EL (cell line): ENCODE measurements at regions not wholly inside any gene's neighbourhood (a gene's known extent, or its start where the extent isn't known, plus 50 kb on each side); places are given as distances from the start of the nearest gene placed in this dataset.
"Not testable (repeated sequence)": the region's sequence is repeated elsewhere in the genome, so short reads cannot be mapped to it uniquely, and the experiment has no call there.

Experiments
- DNase-seq: peaks from one replicate; pipeline ENCODE4 v3.0.0-alpha.2; 2016

DNA sequence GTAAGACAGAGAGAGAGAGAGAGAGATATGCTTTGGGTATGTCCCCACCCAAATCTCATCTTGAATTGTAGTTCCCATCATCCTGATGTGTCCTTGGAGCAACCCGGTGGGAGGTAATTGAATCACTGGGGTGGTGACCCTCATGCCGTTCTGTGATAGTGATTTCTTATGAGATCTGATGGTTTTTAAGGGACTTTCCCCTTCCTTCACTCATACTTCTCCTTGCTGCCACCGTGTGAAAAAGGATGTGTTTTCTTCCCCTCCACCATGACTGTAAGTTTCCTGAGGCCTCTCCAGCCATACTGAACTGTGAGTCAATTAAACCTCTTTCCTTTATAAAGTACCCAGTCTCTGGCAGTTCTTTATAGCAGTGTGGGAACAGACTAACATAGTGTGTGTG is 60.3 kb downstream of the EOMES start:
- DNase-seq: no peak

DNA sequence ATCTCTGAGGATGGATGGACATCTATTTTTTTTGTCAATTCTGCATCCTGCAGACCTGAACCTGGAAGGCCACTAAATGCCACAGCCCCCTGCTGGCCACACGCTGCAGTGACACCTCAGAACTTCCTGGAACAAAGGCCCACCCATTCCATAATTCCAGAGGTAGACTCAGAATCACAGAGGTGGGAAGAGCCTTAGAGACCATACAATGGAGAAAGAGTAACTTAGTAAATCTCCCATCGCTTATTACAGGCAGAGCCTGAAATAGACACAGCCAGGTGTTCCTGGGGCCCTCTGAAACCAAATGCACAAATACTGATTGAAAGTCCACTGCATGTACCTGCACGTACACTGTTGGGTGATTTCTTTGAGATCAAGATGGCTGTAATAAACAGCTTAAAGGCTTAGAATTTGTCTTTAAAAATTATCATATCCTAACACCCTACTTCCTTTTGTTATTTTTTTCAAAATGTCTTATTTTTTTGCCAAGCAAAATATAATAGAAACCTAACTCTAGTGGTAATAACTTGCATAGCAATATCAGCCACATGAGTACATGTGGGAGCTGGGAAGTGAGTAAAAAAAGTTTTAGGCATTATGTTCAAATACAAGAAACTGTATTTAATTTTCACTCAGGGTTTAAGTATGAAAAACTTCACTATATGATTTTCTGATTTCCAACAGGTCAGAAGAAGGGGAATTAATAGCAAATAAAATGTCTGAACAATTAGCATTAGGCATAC is 62.7 kb downstream of the EOMES start:
- peak; percentile 60 for DNase-seq

DNA sequence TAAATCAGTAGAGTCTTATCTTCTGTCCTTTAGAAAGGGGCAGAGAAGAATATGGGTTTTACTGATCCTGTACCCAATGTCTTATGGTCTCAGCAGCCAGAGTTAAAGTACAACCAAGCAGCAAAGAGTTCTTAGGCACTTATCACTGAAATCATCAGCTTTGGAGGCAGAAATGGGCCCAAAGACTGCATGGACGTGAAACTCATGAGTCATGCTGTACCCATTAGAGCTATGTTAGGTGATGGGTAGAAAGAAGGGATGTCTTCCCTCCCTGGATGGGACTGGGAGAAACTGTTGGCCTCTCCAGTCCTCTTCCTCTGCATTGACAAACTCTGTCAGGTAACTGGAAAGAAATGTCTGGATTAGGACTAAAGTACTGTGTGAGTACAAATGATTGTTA is 63.4 kb downstream of the EOMES start:
- peak; percentile 36 for DNase-seq

DNA sequence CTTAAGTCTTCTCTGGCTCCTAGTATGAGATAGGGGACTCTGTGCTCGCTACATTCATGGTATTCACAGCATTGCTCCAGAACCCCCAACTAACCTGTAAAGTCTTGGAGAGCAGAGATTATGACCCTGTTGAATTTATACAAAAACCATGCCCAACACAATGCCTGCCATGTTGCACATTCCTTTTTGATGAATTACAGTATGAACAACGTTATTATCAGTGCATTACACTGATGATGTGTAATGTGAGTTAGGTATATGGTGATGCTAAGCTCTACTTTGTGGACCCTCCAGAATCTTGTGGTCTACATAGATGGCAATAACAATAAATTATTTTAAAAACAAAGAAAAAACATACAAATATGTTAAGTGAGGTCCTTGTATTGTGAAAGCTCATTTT is 64.3 kb downstream of the EOMES start:
- DNase-seq: peak; percentile 42

DNA sequence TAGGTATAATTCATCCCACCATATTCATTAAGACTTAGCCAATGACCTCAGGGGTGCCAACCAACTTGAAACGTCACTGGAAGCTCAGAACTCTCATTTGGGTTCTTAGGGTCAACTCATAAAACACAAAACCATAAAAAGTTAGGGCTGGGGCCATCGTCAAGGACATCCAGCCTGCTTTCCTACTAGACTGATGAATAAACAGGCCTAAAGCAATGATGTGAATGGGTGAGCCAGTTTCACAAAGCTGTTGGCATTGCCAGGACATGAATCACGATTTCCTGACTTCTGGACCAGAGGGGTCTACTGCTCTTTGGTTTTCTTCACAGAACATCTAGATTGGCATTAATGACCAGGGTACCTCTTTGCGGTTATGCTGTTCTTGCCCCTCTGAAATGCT is 64.7 kb downstream of the EOMES start:
- peak; percentile 75 for DNase-seq

DNA sequence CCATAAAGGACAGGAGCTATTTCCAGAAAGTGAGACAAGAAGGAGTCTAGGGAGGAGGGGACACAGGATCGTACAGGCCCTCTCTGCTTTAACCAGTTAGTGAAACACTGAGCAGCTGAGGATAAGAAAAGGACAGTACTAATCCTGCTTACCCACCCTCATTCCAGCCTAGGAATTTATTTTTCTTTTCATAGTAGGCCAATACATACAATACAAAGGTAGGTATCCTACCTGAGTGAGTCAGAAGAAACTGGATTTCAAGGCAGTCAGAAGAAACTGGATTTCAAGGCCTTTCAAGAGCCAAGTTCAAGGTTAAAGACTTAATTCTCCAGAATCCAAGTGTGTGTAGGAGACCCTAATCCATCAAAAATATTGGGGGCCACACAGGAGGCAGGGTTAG is 65.3 kb downstream of the EOMES start:
- no peak for DNase-seq

DNA sequence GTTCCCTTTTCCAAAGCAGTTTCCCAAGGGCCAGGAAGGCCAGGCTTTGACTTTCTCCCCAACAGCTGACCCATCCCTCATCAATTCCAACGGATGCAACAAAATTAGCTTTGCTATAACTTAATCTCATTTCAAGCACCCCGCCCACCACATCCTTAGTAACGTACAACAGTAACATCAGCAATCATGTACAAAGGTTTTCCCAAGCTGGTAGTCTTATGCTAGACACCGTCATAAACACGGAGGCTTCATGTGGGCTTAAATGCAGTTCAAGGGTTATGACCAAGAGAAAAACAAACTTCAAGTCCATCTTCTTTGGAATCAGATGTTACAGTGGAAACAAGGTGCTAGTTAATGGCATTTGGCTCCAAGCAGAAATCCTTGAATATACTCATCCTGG is 66.6 kb downstream of the EOMES start:
- DNase-seq: no peak

DNA sequence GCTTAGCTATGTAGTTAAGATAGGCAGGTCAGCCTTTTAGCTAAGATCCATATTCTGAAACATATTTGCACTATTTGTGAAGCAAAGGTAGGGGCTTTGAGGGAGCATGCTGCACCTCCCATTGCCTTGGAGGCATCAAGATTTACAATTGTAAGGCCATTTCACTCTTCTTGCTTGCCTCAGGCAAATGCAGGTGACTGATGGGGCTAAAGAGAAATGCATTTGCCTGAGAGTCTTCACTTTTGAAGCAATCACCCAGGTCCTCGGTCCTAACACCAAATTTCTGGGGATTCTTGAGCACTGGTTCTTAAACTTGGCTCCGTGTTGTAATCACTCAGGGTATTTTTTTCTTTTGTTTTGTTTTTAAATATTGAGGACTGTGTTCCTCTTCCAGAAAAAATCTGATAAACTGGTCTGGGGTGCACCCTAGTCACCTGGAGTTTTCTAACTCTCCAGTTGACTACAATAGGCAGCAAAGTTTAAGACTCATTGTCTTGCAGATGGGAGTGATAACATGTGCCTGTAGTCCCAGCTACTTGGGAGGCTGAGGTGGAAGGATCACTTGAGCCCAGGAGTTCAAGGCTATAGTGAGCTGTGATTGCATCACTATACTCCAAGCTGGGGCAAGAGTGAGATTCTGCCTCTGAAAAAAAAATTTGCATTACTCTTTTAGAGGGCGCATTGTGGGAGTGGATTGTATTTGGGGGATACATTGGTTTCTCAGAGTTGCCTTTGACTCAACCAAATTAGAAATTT is 68.1 kb downstream of the EOMES start:
- no peak for DNase-seq

DNA sequence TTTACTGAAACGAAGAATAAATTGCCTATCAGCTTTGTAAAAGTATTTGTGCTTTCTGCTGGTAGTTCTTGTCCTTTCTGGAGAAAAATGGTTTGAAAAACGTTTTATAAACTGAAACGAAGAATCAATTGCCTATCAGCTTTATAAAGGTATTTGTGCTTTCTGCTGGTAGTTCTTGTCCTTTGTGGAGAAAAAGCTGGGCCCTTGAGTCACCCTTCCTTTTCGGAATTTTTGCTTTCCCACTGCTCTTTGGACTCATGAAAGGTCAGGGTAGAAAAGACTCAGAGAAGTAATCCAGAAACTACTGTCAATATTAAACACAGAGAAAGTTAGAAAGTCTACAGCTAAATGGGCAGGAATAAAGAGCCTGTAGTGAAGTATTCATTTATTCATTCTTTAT is 72.8 kb downstream of the EOMES start:
- no peak for DNase-seq

DNA sequence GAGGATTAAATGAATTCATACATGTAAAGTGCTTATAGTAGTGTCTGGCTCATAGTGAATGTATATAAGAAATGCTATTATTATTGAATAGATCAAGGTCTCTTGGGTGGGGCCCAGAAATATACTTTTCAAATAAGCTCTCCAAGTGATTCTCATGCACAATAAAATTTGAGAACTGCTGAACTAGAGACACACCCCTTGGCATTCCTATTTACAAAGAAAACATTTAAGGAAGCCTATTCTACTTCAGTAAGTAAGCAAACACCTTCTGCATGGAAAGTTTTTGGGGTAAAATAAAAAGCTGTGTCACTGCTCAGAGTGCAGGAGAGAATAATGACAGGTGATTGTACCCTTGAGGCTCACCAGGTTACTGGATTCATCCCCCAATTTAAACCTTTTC is 75.2 kb downstream of the EOMES start:
- no peak for DNase-seq

DNA sequence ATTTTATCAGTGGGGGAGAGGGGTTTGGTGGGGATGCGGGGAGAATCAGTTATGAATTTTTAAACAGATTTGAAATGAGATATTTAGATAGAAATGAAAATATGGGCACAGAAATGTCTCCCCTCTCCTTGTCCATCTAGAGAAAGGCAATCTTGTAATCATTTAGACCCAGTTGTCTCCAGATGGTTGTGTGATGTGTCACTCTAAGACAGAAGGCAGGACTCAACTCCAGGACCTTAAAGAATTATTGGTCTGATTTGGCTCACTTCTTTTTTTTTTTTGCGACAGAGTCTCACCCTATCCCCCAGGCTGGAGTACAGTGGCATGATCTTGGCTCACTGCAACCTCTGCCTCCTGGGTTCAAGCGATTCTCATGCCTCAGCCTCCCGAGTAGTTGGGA is 77.2 kb downstream of the EOMES start:
- DNase-seq: peak; percentile 58

DNA sequence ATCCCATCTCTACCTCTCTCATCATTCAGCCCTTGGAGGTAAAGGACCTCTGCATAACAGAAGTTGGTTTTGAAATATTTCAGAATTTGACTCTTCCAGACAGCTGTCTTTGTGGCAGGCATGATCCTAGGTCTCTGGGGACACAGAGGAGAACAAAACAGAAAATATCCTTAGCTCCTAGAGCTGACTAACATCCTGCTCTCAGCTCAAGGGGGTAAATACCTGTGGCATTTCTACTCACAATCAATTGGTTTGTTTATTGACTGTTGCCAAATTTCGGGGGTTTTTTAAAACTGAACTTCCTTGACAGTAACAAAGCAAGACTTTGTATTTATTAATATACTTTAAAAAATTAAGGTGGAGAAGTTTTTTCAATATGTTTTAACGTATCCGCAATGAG is 78.8 kb downstream of the EOMES start:
- DNase-seq: peak; percentile 20

DNA sequence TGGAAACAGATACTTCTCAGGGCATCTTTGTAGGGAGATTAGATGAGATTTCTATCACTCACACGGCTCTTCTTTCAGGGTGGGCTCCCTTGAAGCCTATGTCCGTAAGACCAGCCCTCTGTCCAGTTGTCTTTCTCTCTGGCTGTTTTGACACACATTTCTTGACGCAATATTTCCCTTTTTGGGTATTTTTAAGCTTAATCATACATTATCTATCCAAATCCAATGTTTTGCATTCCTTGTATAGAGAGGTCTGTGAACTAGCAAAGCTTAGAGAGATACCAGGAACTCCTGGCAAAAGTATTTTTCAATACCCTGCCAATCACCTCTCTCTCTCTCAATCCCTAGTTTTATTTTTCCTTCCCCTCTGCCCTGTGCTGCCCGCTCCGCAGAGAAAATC is 79.3 kb downstream of the EOMES start:
- no peak for DNase-seq

DNA sequence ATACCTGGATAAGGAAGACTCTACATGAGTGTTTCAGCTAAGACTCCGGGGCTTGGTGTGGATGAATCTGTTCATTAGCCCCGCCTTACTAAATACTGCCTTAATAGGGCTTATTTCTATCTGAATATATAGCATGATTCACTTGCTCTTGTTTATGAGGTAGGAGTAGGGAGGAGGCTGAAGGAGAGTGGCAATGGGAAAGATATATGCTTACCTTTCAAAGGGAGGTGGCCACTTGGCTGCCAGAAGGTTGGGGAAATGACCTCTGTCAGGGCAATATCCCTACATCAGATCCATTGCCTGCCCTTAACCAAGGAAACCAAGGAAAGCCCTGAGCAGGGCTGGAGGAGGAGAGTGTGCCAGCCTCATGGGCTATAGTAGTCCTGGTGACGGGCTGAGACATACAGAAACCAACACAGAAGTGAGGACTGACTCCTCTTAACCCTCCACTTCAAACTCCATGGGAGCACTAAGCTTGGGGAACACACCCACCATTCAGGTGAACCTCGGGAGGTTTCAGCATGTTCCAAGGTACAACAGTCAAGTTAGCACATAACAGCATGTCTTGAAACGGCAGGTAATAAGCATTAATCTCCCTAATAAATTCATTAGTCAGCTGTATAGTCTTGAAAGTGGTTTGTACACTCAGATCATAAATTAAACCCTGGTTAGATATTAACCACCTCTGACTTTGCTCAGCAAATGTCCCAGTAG is 80.1 kb downstream of the EOMES start:
- DNase-seq: no peak

DNA sequence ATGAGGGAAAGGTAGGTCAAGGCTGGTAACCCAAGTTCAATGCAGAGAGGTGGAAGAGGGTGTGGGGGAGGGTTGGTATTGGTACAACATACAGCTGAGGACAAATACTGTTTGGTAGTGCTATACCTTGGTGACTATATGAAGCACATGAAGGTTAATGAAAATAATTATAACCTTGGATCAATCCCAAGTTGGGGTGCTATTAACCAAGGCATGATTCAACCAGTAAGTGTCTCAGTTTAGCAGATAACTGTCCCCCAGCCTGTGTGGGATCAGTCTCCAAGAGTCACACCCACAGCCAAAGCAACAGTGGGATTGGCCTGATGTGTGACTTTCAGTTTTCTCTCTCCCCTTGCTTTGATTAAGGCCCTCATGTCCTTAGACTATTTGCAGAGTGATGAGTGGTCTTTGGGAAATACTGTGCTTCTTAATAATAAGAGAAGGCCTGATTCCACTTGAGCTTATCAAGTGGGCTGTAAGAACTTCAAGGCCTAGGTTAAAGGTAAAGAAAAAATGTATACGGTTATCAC is 80.8 kb downstream of the EOMES start:
- DNase-seq: no peak

DNA sequence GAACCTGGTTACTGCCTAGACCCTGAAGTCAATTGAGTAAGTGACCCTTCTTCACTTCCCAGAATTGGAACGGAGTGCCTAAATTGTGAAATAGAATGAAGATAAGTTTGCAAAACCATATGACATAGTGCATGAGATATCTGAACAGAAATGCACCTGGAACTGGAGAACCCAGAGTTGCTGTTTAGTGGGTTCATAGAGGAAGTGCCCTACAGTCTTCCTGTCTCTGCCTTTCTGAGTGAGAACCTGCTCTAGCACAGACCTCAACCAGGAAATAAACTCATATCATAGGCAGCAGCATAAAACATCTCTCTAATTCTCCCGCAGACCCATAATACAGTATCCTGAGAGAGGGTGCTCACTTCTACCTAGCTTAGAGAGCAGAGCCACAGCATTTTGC is 82.9 kb downstream of the EOMES start:
- DNase-seq: no peak

DNA sequence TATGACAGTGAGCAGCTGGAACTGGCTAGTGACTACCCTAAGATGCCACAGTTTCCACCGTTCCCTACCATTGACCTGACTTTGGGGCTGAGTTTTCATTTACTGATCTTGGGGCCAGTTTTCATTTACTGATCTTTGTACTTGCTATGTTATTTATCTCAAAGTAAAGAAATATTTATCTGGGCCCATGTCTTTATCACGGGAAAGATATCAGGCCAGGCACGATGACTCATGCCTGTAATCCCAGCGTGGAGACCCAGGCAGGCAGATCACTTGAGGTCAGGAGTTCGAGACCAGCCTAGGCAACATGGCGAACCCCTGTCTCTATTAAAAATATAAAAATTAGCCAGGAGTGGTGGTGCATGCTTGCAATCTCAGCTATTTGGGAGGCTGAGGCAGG is 83.5 kb downstream of the EOMES start:
- no peak for DNase-seq

DNA sequence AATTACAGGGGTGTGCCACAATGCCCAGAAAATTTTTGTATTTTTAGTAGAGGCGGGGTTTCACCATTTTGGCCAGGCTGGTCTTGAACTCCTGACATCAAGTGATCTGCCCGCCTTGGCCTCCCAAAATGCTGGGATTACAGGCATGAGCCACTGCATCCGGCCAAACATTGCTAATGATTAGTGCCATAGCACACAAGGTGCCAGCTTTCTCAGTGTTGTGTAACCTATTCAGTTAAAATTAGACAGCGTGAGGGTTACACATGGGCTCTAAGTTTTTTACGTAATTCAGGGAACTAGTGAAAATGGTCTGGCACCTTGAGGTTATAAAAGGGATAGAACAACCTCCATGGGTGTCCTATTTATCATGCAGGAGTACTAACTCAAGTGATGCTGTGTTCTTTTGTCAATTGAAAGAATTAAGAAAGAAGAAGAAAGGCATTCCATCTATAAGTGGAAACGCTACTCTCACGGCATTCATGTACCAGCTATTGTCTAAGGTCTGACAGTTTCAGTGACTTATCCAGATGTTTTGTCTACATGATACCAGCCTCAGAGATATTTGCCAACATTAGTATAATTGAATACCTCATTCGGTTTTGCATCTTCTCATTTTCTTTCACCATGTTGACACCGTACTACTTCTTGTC is 84.7 kb downstream of the EOMES start:
- DNase-seq: no peak

DNA sequence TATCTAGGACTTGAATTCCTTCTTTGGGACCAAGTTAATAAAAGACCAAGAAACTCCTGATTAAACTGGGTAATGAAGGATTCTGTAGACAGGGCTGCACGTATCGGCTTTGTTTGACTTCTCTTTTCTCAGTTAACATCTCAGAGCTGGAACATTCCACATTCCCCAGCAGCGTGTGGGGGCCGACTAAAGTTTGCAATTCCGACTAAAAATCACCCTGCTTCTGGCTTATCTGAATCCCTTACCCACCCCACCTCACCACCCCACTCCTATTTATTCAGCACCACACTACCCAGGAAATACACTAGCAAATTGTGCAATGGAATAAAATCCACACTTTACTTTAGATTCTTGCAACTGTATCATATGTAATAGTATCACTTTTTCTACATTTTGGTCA is 87.1 kb downstream of the EOMES start:
- not testable (repeated sequence) for DNase-seq

DNA sequence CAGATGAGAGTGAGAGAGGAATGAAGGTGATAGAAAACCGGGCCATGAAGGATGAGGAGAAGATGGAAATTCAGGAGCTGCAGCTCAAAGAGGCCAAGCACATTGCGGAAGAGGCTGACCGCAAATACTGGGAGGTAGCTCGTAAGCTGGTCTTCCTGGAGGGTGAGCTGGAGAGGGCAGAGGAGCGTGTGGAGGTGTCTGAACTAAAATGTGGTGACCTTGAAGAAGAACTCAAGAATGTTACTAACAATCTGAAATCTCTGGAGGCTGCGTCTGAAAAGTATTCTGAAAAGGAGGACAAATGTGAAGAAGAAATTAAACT is 88.9 kb downstream of the EOMES start:
- peak; percentile 70 for DNase-seq

DNA sequence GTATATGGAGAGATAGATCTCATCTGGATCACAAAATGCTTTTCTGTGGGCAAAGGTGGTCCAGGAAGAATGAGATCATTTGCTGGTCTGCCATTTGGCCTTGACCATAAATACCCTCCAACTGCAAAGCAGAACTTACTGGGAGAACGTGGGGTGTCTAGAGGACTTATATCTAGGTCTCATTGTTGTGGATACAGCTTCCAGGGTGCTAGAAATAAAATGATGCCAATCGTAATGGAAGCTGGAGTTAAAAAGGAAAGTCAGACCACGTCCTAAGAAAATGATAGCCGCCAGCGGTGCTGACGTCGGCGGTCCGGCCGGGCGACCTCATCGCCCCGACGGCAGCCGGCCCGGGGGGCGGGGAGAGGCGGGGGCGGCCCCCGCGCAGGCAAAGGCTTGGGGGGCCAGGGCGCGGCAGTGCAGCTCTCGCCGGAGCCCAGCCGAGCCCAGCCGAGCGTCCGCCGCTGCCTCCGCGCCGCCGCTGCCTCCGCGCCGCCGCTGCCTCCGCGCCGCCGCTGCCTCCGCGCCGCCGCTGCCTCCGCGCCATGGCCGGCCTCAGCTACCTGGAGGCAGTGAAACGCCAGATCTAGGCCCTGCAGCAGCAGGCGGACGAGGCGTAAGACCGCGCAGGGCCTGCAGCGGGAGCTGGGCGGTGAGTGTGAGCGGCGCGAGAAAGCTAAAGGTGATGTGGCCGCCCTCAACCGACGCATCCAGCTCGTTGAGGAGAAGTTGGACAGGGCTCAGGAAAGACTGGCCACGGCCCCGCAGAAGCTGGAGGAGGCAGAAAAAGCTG is 89.5 kb downstream of the EOMES start:
- DNase-seq: peak; percentile 72

DNA sequence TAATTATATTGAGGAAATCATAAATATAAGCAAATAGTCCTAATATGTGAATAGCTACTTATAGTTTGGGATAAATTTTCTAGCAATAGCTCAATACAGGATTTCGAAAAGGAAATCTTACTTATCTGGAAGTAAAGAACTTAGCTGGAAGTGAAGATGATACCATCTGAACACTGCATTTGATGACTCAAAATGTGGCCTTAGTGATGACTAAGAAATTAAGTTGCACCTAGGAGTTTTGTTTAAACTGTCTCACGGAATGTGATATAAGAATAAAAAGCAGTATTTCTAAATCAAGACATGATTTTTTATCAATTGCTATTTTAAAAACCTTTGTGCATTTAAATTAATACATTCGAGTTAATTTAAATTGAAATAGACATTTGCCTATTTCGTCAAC is 91.2 kb downstream of the EOMES start:
- peak; percentile 57 for DNase-seq

DNA sequence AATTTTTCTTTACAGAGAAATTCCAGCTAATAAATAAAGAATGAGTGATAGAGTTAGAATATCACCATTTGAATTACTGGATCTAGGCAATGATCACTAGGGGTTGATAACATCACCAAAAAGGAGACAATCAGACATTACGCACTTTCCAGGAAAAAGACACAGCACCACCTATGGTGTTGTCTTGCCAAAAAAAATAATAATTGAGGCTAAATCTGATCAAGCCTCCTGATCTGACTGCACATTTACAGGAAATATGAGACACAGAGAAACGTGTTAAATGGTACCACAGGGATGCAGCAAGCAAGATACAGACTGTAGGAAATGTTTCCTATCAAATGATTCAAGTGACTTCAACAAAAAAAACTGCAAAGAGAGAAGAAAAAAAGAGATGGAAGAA is 92.8 kb downstream of the EOMES start:
- DNase-seq: no peak
